ENCODE measurements at regions not wholly inside any gene's neighbourhood (a gene's known extent, or its start where the extent isn't known, plus 50 kb on each side); places are given as distances from the start of the nearest gene placed in this dataset.
"Not testable (repeated sequence)": the region's sequence is repeated elsewhere in the genome, so short reads cannot be mapped to it uniquely, and the experiment has no call there.

DNA sequence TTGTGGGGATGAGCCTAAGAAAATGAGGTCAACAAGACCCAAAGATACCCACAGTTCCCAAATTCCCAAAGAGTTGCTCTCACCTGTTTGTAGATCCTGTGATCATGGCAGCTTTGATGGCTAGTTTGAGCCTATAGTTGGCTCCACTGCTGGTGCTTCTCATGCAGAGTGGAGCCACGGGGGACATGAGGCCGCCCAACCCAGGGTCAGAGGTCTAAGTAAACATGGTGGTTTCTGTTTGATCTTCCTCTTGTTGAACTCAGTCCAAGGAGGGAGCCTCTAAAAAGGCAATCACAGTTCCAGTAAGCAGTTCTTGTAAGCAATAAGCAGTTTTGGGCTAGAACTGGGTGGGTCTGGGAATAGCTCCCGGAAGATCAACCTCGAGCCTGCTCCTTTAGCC lies 125.6 kb upstream of the DHRS4 start:
- no peak for FAIRE-seq

DNA sequence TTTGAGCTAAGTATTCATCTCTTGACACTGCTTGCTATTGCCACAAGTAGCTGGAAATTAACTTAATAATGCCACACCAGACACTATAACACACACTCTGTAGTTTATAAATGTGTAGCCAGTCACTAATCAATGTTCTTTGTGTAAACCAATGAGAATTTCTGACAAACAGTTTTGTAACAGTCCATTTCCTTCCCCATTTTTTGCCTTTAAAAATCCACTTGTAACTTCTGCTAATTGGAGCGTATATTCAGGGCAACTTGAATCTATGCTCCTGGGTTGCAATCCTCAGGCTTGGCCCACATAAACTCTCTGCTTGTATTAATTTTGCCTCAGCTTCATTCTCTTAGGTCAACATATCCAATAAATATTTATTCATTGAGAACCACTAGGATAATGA lies 125.0 kb upstream of the DHRS4 start:
- DNase-seq (ENCODE audit: low spot score in 2 of 2) (no peak), FAIRE-seq (no peak)

More for the DNA sequence above, 125.6 kb upstream of the DHRS4 start:
- no peak for DNase-seq (ENCODE audit: low spot score in 2 of 2)

DNA sequence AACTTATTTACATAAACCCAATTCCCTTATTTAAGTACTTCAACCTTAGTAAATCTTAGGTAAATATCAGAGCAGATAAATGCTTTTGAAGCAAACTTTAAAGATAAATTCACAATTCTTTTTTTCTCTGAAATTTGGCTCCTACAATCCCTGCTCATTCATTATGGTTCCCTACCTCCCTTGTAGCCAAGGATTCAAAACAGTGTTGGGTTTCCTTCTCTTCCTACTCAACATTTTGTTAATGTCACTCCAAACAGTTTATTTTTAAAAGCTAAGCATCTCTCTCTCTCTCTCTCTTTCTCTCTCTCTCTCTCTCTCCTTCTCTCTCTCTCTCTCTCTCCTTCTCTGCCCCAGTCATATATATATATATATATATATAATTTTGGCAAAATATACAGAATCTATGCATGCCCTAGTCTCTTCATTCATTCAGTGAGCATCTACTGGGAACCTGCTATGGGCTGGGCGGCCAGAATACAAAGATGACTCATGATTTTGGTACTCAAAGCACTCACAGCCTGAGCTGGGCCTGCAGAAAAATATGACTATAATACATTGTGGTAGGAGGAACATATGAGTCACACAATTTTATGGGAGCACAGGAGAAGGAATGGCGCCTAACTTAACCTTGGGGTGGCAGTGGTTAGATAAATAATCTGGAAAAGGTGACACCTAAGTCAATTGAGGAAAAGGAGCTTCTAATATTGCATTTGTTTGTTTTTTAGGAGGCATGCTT lies 123.7 kb upstream of the DHRS4 start:
- FAIRE-seq (no peak), DNase-seq (ENCODE audit: low spot score in 2 of 2) (no peak)

DNA sequence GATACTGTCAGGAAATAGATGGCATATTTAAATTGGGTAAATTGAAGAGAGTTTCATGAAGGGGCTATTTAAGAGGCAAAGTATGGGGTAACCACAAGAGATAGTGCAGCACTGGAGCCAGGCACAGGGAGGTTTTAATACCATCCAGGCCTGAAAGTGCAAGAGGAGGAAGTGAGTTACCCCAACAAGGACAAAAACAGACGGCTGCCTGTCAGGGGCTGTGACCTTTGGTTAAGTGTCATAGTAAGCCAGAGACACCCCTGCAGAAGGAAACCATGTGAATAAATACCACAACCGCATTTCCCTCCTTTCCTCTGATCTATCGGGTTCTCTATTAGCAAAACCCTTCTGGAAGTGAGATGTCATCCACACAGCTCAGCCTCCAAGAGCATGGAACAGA lies 122.0 kb upstream of the DHRS4 start:
- FAIRE-seq, result no peak
- DNase-seq (ENCODE audit: low spot score in 2 of 2), result no peak

DNA sequence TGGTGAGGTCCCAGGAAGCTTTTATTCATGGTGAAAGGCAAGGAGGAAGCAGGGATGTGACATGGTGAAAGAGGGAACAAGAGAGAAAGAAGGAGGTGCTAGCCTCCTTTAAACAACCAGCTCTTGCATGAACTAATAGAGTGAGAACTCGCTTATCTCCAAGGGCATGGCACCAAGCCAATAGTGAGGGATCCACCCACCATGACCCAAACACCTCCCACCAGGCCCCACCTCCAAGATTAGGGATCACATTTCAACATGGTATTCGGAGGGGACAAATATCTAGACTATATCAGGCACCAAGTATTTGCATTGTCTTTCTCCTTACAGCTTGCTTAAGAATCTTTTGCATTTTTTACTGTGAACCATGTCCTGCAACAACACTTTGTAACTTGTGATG lies 91.9 kb upstream of the DHRS4 start:
- DNase-seq (ENCODE audit: low spot score in 2 of 2) (no peak), FAIRE-seq (no peak)

DNA sequence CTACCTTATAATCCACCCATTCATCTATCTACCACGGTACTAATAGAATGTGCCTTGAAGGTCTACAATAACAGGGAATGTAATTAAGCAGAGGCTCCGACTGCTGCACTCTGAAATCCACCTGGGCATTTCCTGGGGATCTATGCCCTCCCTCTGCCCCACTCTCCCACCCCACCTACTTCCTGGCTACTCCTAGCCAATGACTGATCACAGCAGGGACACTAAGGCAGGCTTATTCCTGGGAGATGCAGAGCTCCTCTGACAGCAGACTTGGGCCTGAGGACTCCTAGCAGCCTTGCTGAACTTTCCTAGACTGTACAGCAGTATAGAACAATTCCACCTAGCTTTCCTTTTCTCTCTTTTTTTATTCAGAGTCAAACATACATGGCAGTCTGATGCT lies 91.1 kb upstream of the DHRS4 start:
- DNase-seq (ENCODE audit: low spot score in 2 of 2) (no peak), FAIRE-seq (no peak)

DNA sequence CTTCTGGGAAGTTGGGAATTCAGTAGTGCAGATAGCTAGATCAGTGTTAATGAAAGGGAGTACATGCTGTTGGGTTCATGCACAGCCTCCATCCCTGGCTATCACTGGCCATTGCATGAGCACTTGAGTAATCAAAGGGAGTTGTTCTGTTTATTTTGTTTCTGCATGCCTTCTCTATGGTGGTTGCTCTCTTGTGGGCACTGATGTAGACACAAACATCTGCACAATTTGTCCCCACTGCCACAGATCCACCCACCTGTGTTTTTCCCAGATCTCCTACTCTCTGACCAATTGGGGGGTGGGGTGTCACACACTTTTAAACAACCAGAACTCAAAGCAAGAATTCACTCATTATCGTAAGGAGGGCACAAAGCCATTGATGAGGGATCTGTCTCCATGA lies 89.7 kb upstream of the DHRS4 start:
- no peak for DNase-seq (ENCODE audit: low spot score in 2 of 2)
- FAIRE-seq, result no peak

DNA sequence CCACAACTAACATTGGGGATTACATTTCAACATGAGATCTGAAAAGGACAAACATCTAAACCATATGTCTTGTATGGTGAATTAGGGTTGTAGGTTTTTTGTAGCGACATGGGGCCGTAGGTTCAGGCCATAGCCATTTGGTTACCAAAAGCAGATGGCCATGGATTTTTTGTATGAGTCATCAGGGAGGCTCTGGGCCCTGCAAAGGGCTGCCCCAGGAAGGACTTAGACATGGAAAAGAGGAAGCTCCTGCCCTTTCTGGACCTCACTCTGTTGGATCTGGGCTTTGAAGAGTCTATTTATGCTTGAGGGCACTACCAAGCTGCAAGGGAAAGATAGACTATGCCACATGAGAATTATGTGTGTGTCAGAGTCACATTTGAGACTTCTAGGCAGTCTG lies 89.3 kb upstream of the DHRS4 start:
- no peak for FAIRE-seq
- no peak for DNase-seq (ENCODE audit: low spot score in 2 of 2)

DNA sequence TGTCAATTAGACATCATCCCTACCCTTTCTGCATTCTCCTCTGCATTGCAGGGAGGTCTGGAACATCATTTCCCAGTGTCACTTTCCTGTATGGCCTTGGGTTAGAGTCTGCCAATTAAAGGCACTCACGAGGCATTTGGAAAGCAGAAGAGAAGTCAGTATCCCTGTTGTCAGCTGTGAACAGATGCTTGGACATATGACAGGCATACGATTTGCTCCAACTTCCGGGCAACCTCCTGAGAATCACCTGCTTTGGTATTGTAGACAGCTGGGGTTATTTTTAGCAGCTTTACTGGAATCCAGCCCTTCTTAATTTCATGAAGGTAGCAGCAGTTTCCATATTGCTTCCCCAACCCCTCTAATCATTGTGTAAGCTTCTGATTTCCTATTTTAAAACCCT lies 88.7 kb upstream of the DHRS4 start:
- no peak for DNase-seq (ENCODE audit: low spot score in 2 of 2)

DNA sequence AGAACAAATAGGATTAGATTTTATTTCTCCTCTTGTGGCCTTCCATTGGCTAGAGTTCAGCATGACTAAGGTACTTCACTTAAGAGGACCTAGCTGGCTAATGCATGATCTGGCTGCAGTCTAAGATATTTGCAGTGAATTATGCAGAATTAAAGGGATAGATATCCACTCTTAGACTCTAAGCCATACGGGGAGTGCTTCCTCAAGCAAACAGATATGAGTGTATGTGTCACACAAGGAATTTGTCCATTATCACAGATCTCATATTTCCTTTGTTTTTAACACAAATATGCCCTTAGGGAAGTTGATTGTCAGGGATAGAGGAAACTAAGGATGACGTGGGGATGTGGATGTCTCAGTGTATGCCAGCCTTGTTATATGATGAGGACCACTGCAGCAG lies 88.1 kb upstream of the DHRS4 start:
- DNase-seq (ENCODE audit: low spot score in 2 of 2), result no peak
- no peak for FAIRE-seq

More for the DNA sequence above, 88.7 kb upstream of the DHRS4 start:
- no peak for FAIRE-seq

DNA sequence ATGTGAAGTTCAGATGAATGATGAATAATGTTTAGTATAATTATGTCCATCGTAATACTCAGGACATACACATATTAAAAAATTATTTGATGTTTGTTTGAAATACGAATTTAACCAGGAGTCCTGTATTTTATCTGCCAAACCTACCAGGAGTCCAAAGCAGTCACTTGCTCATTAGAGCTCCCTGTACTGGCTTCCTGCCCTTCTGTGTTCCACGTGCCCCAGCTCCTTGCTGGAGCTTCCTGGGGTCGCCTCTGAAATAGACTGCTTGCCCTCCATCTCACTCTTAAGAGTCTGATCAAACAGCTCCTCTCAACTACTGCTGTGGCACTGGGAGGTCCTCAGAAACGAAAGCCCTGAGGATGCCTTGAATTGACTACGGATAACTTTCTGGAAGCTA lies 87.3 kb upstream of the DHRS4 start:
- no peak for FAIRE-seq
- DNase-seq (ENCODE audit: low spot score in 2 of 2), result no peak

DNA sequence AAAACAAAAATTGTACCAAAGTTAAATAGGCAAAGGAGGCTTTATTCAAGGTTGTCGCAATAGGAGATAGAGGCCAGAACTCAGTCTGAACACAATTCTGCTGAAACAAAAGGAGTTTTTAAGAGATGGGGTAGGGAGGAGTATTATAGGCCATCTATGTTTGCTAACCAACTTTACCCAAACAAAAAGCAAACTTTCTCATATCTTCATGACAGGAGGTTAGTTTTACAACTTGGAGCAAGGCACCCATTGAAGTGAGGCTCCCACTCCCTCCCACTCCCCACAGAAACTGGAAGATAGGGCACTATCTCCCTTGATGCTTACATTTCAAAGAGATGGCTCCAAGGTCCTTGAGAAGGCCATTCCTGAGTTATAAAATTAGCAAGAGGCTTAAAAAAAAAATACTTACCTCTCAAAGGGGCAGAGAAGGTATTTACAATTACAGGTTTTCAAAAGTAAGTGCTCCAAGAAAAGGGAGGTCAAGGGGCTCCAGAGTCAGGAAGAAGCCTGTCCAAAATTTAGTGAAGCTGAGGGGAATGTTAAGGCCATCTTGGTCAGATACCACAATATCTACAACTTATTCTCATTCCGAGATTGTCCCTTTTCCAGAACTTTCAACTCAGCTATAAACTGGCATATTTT lies 84.4 kb upstream of the DHRS4 start:
- no peak for DNase-seq (ENCODE audit: low spot score in 2 of 2)
- no peak for FAIRE-seq

DNA sequence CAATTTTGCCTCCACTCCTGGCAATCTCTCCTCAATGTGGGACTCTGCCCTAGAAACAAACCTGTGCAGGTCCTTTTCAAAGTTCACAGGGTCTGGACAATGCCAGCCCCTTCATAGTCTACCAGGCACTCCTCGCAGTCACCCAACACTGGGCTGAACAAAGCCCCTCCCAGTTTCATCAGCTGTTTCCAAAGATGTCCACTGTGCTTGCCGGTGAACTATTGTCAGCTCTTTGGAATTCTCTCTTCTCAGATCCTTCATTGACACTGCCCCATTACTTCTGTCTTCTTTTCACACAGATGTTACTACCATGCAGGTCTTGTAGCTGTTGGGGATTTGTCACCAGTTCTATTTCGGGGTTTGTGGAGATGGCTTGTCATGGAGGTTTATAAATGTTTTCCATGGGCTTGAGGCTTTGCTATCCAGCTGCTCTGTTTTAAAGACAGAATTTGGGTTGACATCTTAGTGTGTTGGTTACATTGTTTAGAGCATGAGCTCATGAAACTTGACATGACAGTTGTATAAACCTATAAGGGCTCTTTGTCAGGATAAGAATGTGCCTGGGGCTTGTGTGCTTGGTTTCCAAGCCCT lies 77.3 kb upstream of the DHRS4 start:
- DNase-seq (ENCODE audit: low spot score in 2 of 2) (no peak), FAIRE-seq (no peak)

DNA sequence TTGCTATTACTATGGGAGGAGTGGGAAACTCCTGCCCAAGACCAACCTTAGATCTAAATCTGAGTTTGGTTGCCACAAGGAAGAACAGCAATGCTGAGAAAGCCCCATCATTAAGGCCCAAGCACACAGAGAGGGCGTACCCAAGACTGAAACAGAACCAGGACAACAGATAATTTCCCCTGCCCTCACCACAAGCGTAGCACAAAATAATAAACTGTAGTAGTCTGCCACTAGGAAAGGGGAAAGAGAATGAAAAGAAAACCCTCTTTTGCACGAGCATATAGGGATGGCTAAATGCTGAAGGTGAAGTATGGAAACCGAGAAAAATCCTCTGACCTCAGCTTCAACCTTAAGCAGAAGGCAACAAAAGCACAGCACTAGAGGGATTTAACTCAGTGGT lies 76.5 kb upstream of the DHRS4 start:
- FAIRE-seq (no peak), DNase-seq (ENCODE audit: low spot score in 2 of 2) (no peak)

DNA sequence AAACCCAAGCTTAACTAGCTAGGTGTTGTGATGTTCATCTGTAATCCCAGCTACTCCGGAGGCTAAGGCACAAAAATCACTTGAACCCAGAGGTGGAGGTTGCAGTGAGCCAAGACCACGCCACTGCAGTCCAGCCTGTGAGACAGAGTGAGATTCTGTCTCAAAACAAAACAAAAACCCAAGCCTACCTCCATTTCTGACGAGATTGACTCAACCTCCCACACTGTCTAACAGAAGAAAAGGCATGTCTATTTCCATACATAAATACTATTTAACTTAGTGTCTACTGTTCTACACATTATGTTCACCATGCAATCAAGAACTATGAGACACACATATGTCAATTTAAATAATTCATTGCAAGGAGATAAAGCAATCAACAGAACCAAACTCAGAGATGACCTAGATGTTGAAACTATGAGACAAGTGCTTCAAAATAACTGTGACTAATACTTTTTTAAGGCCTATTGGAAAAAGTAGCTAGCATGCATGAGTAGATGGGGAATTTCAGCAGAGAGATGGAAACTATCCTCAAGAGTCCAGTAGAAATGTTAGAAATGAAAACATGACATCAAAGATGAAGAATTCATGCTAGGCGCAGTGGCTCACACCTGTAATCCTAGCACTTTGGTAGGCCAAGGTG lies 75.9 kb upstream of the DHRS4 start:
- DNase-seq (ENCODE audit: low spot score in 2 of 2), result no peak
- no peak for FAIRE-seq

DNA sequence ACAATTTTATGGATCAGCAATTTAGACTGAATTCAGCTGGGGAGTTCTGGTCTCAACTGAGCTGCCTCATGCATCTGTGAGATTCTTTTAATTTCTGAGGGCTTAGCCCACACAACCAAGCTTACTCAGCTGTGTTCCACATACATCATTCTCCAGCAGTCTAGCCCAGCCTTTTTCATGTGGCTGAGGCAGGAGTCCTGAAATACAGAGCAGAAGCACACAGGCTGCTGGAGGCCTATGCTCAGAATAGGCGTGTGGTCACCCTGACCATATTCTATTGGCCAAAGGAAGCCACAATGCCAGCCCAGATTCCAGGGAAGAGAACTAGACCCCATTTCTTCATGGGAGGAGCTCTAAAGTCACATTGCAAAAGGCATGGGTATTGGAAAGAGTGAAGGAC lies 72.3 kb upstream of the DHRS4 start:
- DNase-seq (ENCODE audit: low spot score in 2 of 2), result no peak
- no peak for FAIRE-seq

DNA sequence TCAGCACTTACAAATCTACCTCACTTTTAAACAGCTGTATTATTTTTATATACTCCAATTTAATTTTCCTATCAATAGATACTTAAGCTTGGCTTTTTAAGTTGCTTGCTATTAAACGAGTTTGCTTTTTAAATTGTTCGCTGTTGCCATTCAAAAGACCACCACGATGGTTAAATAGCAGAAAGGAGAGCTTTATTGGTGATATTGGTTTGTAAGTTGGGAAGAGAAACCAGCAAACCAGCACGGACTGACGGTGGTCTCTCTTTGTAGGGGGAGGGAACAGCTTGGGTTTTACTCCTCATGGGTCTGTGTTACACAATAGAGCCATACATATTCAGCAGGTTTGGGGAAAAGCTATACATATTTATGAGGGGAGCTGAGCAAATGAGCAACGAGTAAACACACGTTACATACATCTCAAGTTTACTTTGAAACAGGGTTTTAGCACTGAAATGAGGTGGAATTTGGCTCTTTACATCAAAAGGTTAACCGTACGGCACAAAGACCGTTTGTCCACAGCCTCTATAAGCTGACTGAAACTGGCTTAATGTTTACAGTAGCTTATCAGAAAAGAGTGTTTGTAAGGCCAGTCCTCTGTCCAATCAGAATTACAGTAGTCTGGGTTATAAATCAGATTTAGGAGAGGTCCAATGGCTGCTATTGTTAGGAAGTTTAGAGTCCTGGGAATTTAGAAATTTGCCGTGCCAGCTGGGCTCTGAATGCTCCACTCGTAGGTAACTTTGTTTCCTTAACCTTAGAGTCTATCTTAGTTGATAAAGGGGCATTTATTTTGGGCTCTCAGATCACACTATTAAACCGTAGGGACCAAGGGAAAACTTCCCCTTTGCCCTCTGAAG lies 69.7 kb upstream of the DHRS4 start:
- no peak for FAIRE-seq
- DNase-seq (ENCODE audit: low spot score in 2 of 2), result no peak

DNA sequence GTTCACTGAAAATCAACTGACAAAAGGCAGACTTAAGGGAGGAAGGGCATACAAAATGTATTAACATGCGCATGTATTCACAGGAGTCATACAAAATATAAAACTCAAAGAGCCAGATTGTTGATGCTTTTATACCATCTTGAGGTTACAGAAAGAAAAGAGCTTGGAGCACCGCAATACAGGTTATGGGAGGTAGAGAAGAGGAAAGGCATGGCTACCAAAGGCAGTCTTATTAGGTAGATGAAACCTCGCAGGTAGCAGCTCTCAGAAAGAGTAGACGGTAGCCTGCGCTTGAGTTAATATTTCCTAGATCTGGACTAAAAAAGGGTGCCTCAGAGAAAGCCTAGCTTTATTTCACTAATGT lies 69.0 kb upstream of the DHRS4 start:
- DNase-seq (ENCODE audit: low spot score in 2 of 2) (no peak), FAIRE-seq (no peak)

DNA sequence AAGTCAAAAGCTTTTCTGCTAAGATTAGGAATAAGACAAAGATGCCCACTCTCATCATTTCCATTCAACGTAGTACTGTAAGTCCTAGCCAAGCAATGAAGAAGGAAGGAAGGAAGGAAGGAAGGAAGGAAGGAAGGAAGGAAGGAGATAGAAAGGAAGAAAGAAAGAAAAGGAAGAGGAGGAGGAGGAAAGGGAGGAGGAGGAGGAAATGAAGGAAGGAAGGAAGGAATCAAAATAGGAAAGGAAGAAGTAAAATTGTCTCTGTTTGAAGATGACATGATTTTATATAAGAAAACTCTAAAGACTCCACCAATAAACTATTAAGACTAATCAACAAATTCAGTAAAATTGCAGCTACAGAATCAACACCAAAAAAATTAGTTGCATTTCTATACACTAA lies 66.0 kb upstream of the DHRS4 start:
- DNase-seq (ENCODE audit: low spot score in 2 of 2), result no peak
- FAIRE-seq, result no peak

DNA sequence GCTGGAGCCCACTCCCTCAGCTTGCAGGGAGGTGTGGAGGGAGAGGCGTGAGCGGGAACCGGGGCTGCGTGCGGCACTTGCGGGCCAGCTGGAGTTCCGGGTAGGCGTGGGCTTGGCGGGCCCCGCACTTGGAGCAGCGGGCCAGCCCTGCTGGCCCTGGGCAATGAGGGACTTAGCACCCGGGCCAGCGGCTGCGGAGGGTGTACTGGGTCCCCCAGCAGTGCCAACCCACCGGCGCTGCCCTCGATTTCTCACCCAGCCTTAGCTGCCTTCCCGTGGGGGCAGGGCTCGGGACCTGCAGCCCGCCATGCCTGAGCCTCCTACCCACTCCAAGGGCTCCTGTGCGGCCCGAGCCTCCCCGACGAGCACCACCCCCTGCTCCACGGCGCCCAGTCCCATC lies 61.9 kb upstream of the DHRS4 start:
- not testable (repeated sequence) for FAIRE-seq; DNase-seq (ENCODE audit: low spot score in 2 of 2)

DNA sequence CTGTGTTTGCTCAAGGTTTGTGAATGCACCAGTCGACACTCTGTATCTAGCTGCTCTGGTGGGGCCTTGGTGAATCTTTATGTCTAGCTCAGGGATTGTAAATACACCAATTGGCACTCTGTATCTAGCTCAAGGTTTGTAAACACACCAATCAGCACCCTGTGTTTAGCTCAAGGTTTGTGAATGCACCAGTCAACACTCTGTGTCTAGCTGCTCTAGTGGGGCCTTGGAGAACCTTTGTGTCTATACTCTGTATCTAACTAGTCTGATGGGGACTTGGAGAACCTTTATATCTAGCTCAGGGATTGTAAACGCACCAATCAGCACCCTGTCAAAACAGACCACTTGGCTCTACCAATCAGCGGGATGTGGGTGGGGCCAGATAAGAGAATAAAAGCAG lies 61.3 kb upstream of the DHRS4 start:
- not testable (repeated sequence) for FAIRE-seq; DNase-seq (ENCODE audit: low spot score in 2 of 2)
